WTC11 (cell line): ENCODE measurements at regions not wholly inside any gene's neighbourhood (a gene's known extent, or its start where the extent isn't known, plus 50 kb on each side); places are given as distances from the start of the nearest gene placed in this dataset.

ENCODE experiments used
- ATAC-seq: fragments of 200-7000 bp; cut with Tn5 transposase; 2 replicates; pipeline ENCODE4 v1.10.0; 2021; ENCODE audit warnings: mild to moderate bottlenecking, moderate library complexity
- CTCF ChIA-PET: fragments of 300-600 bp; sonication (Branson Sonifier 250); formaldehyde crosslinking; loops from one replicate; lab custom pipeline; 2021; ENCODE audit warnings: antibody characterized with exemption; lab: Charles Lee
- POLR2A ChIA-PET: fragments of 350-600 bp; sonication (Branson Sonifier 250); formaldehyde crosslinking; loops from one replicate; lab custom pipeline; 2021; ENCODE audit warnings: antibody characterized with exemption; lab: Charles Lee
- DNase-seq: peaks from one replicate; pipeline ENCODE4 v3.0.0; 2021; ENCODE audit warnings: low spot score
- H3K27ac Mint-ChIP-seq: 2 replicates; pipeline ENCODE4 v1.8.0; 2021; ENCODE audit warnings: mixed read lengths
- H3K27me3 Mint-ChIP-seq: 2 replicates; pipeline ENCODE4 v1.8.0; 2021; ENCODE audit warnings: low read depth, mild to moderate bottlenecking, moderate library complexity, mixed read lengths
- H3K36me3 Mint-ChIP-seq: 2 replicates; pipeline ENCODE4 v1.8.0; 2021; ENCODE audit warnings: mixed read lengths
- H3K4me1 Mint-ChIP-seq: 2 replicates; pipeline ENCODE4 v1.8.0; 2022; ENCODE audit warnings: mixed read lengths
- H3K4me3 Mint-ChIP-seq: 2 replicates; pipeline ENCODE4 v1.8.0; 2021; ENCODE audit warnings: mild to moderate bottlenecking, moderate library complexity, mixed read lengths
- H3K9me3 Mint-ChIP-seq: 2 replicates; pipeline ENCODE4 v1.8.0; 2021; ENCODE audit warnings: mixed read lengths
- AR ChIP-seq: fragments of 250-450 bp; sonication (Bioruptor Pico); IDR thresholded peaks from 2 replicates; pipeline ENCODE4 v1.9.0; 2021; ENCODE audit warnings: mild to moderate bottlenecking
- ARID4B ChIP-seq: sonication (generic); formaldehyde crosslinking; IDR thresholded peaks from 2 replicates; pipeline ENCODE4 v1.8.0; 2023; ENCODE audit warnings: missing genetic modification reagents, mild to moderate bottlenecking, borderline replicate concordance
- ATF1 ChIP-seq: sonication (generic); formaldehyde crosslinking; IDR thresholded peaks from 2 replicates; pipeline ENCODE4 v1.8.1; 2023; ENCODE audit warnings: mild to moderate bottlenecking, moderate library complexity, missing genetic modification reagents
- ATF2 ChIP-seq: sonication (generic); formaldehyde crosslinking; IDR thresholded peaks from 2 replicates; pipeline ENCODE4 v1.8.1; 2022; ENCODE audit warnings: low read depth, missing genetic modification reagents, borderline replicate concordance
- CDX4 ChIP-seq: fragments of 250-450 bp; sonication (Bioruptor Pico); IDR thresholded peaks from 2 replicates; pipeline ENCODE4 v1.9.0; 2021; ENCODE audit warnings: moderate library complexity, mild to moderate bottlenecking, inconsistent platforms, borderline replicate concordance
- CREB1 ChIP-seq: sonication (generic); formaldehyde crosslinking; IDR thresholded peaks from 2 replicates; pipeline ENCODE4 v1.8.0; 2023; ENCODE audit warnings: mild to moderate bottlenecking, missing genetic modification reagents
- CREM ChIP-seq: sonication (generic); formaldehyde crosslinking; IDR thresholded peaks from 2 replicates; pipeline ENCODE4 v1.8.1; 2022; ENCODE audit warnings: mild to moderate bottlenecking, missing genetic modification reagents, moderate library complexity
- EMX1 ChIP-seq: fragments of 250-450 bp; sonication (Bioruptor Pico); IDR thresholded peaks from 2 replicates; pipeline ENCODE4 v1.8.0; 2021; ENCODE audit warnings: mild to moderate bottlenecking
- ESRRA ChIP-seq: sonication (generic); formaldehyde crosslinking; IDR thresholded peaks from 2 replicates; pipeline ENCODE4 v1.8.1; 2022; ENCODE audit warnings: mild to moderate bottlenecking, missing genetic modification reagents, borderline replicate concordance
- FOXJ3 ChIP-seq: sonication (generic); formaldehyde crosslinking; IDR thresholded peaks from 2 replicates; pipeline ENCODE4 v1.9.0; 2021; ENCODE audit warnings: missing genetic modification reagents, mild to moderate bottlenecking, borderline replicate concordance
- GTF2I ChIP-seq: fragments of 250-450 bp; sonication (Bioruptor Pico); conservative IDR thresholded peaks from 2 replicates; pipeline ENCODE4 v1.4.0; 2021; ENCODE audit warnings: mild to moderate bottlenecking
- NR3C1 ChIP-seq: sonication (generic); formaldehyde crosslinking; conservative IDR thresholded peaks from 2 replicates; pipeline ENCODE4 v1.8.1; 2023; ENCODE audit warnings: low read depth, mild to moderate bottlenecking, missing genetic modification reagents
- OVOL2 ChIP-seq: fragments of 250-450 bp; sonication (Bioruptor Pico); IDR thresholded peaks from 2 replicates; pipeline ENCODE4 v1.9.0; 2021; ENCODE audit warnings: mild to moderate bottlenecking, borderline replicate concordance
- PRDM15 ChIP-seq: sonication (generic); formaldehyde crosslinking; IDR thresholded peaks from 2 replicates; pipeline ENCODE4 v1.8.0; 2022; ENCODE audit warnings: missing genetic modification reagents
- SOX15 ChIP-seq: fragments of 250-450 bp; sonication (Bioruptor Pico); IDR thresholded peaks from 2 replicates; pipeline ENCODE4 v1.9.0; 2021; ENCODE audit warnings: mild to moderate bottlenecking
- SP1 ChIP-seq: sonication (generic); formaldehyde crosslinking; conservative IDR thresholded peaks from 2 replicates; pipeline ENCODE4 v1.8.1; 2022; ENCODE audit warnings: missing genetic modification reagents
- TEAD1 ChIP-seq: sonication (generic); formaldehyde crosslinking; IDR thresholded peaks from 2 replicates; pipeline ENCODE4 v1.8.0; 2022; ENCODE audit warnings: mild to moderate bottlenecking, missing genetic modification reagents
- TEAD4 ChIP-seq: sonication (generic); formaldehyde crosslinking; IDR thresholded peaks from 2 replicates; pipeline ENCODE4 v1.8.0; 2022; ENCODE audit warnings: mild to moderate bottlenecking, missing genetic modification reagents
- ZMAT4 ChIP-seq: fragments of 250-450 bp; sonication (Bioruptor Pico); IDR thresholded peaks from 2 replicates; pipeline ENCODE4 v1.9.0; 2021; ENCODE audit warnings: mild to moderate bottlenecking
- ZNF232 ChIP-seq: sonication (generic); formaldehyde crosslinking; IDR thresholded peaks from 2 replicates; pipeline ENCODE4 v1.8.0; 2022; ENCODE audit warnings: mild to moderate bottlenecking, missing genetic modification reagents
- ZNF263 ChIP-seq: sonication (generic); formaldehyde crosslinking; IDR thresholded peaks from 2 replicates; pipeline ENCODE4 v1.8.1; 2022; ENCODE audit warnings: low read depth, mild to moderate bottlenecking, moderate library complexity, missing genetic modification reagents
- ZNF317 ChIP-seq: sonication (generic); formaldehyde crosslinking; IDR thresholded peaks from 2 replicates; pipeline ENCODE4 v1.8.1; 2023; ENCODE audit warnings: low read depth, mild to moderate bottlenecking, moderate library complexity, missing genetic modification reagents, borderline replicate concordance
- ZNF416 ChIP-seq: fragments of 250-450 bp; sonication (Bioruptor Pico); IDR thresholded peaks from 2 replicates; pipeline ENCODE4 v1.9.0; 2021; ENCODE audit warnings: mild to moderate bottlenecking, inconsistent platforms
- TF ChIP-seq, protein P1 (sequence below): sonication (generic); formaldehyde crosslinking; IDR thresholded peaks from 2 replicates; pipeline ENCODE4 v1.8.0; 2022; ENCODE audit warnings: mild to moderate bottlenecking, missing genetic modification reagents

GRCh38 chr11:28463826-28464225 lies 355.6 kb downstream of the METTL15 start:
- ATAC-seq (no peak), DNase-seq (no peak)
- H3K36me3 Mint-ChIP-seq: no peaks in the 10 kb centered on the region
- H3K27me3 Mint-ChIP-seq: no peaks in the 10 kb centered on the region
- POLR2A ChIA-PET: no interaction called here
- no peak overlapping the region for H3K27ac Mint-ChIP-seq
- CTCF ChIA-PET: no interaction called here
- H3K4me3 Mint-ChIP-seq: no peak overlapping the region
- no peaks in the 10 kb centered on the region for H3K4me1 Mint-ChIP-seq
- TF ChIP-seq GTF2I (no peak), ATF2 (CRISPR knock-in tag) (no peak), ESRRA (CRISPR knock-in tag) (no peak), FOXJ3 (CRISPR knock-in tag) (no peak)
- TF ChIP-seq, protein P1, sequence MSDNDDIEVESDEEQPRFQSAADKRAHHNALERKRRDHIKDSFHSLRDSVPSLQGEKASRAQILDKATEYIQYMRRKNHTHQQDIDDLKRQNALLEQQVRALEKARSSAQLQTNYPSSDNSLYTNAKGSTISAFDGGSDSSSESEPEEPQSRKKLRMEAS (CRISPR knock-in tag): no peak
- H3K9me3 Mint-ChIP-seq: no peaks in the 10 kb centered on the region

DNA sequence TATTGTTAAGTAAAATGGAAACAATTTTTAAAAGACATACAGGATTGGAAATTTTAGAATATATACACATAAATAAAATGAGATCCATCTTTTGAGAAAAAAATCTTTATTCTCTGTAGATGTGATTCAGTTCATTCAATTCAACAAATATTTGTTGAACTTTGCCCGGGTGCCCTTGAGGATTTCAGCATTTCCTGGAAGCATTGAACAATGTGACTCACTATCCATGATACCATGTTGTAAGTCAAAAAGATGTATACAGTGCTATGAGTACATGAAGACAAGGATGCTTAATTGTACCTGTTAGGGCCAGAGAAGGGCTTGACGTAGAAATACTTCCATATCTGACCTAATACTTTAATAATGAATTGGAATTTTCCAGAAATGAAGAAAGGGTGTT lies 353.7 kb downstream of the METTL15 start:
- H3K27ac Mint-ChIP-seq: no peak overlapping the region
- no peak for TF ChIP-seq ATF1 (CRISPR knock-in tag)
- no peak for TF ChIP-seq ZNF317 (CRISPR knock-in tag)
- TF ChIP-seq NR3C1 (CRISPR knock-in tag): no peak
- no peak for TF ChIP-seq ZMAT4
- TF ChIP-seq CREB1 (CRISPR knock-in tag): no peak
- no peak for TF ChIP-seq SP1 (CRISPR knock-in tag)
- no peak for TF ChIP-seq AR
- no peak for TF ChIP-seq OVOL2
- TF ChIP-seq CREM (CRISPR knock-in tag): no peak
- no peak for TF ChIP-seq CDX4
- TF ChIP-seq ARID4B (CRISPR knock-in tag): no peak
- TF ChIP-seq TEAD1: no peak
- TF ChIP-seq PRDM15 (CRISPR knock-in tag): no peak
- no peak for TF ChIP-seq ZNF263 (CRISPR knock-in tag)
- TF ChIP-seq SOX15 (CRISPR knock-in tag): no peak
- TF ChIP-seq TEAD4 (CRISPR knock-in tag): no peak
- no peak for TF ChIP-seq ZNF416 (CRISPR knock-in tag)
- TF ChIP-seq EMX1 (CRISPR knock-in tag): no peak
- no peak for TF ChIP-seq ZNF232 (CRISPR knock-in tag)
- ATAC-seq: no peak

More for the DNA sequence above, 353.7 kb downstream of the METTL15 start:
- ChIA-PET CTCF (no interaction called here), POLR2A (no interaction called here)
- Mint-ChIP-seq H3K4me3 (no peak overlapping the region), H3K36me3 (no peaks in the 10 kb centered on the region), H3K9me3 (no peaks in the 10 kb centered on the region), H3K27me3 (no peaks in the 10 kb centered on the region), H3K4me1 (no peaks in the 10 kb centered on the region)
- DNase-seq: no peak
